ENCODE measurements at regions not wholly inside any gene's neighbourhood (a gene's known extent, or its start where the extent isn't known, plus 50 kb on each side); places are given as distances from the start of the nearest gene placed in this dataset.
"Not testable (repeated sequence)": the region's sequence is repeated elsewhere in the genome, so short reads cannot be mapped to it uniquely, and the experiment has no call there.

DNA sequence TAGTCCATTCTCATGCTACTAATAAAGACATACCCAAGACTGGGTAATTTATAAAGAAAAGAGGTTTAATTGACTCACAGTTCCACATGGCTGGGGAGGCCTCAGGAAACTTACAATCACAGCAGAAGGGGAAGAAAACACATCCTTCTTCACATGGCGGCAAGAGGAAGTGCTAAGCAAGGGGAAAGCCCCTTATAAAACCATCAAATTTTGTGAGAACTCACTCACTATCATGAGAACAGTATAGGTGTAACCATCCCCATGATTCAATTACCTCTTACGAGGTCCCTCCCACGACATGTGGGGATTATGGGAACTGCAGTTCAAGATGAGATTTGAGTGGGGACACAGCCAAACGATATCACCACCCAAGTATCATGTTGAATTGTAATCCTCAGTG, 52.7 kb upstream of the FOXO6 start:
- H3K4me3 ChIP-seq (ENCODE audit: low read depth, low read length); DNase-seq; H3K27ac ChIP-seq; H3K36me3 ChIP-seq (replicated peaks); H3K27me3 ChIP-seq (replicated peaks); in situ Hi-C loops (cut with HindIII; ENCODE audit: low pct_ligation_motif_present, low sequenced_read_pairs): not testable (repeated sequence)

DNA sequence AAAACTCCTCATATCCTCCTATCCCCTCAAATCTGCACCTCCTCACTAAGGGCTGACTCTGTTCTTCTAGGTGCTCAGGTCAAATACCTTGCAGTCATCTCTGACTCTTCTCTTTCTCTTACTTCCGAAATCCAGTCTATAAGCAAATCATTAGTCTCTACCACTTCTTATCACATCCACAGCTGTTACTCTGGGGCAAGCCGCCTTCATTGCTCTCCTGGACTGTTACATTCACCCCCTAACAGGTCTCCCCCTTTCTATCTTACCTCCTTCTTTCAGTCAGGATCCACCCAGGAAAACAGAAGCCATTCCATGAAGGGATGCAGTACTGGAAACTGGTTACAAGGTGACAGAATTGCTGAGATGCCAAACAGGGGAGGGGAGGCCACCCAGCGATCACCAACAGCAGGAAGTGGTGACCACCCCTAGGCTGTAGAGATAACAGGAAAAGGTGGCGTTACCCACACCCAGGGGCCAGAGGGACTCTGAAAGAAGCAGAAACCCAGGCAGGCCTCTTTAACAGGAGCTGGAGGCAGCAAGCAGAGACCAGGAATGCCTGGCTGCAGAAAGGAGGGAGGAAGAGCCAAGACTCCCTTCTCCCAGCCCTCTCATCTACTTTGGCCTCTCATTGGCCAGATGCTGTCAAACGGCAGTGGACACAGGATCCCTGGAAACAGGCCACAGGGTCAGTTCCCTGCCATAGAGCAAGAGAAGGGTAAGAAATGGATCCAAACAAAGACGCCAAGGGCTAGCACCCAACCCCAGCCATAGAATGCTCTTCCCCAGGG, 55.5 kb upstream of the FOXO6 start:
- no peaks in the 10 kb centered on the region for H3K27me3 ChIP-seq (replicated peaks)
- no peaks in the 10 kb centered on the region for H3K36me3 ChIP-seq (replicated peaks)
- no peak overlapping the region for H3K4me3 ChIP-seq (ENCODE audit: low read depth, low read length)
- no peak overlapping the region for H3K27ac ChIP-seq
- no peak for DNase-seq
- TF ChIP-seq, protein P1, sequence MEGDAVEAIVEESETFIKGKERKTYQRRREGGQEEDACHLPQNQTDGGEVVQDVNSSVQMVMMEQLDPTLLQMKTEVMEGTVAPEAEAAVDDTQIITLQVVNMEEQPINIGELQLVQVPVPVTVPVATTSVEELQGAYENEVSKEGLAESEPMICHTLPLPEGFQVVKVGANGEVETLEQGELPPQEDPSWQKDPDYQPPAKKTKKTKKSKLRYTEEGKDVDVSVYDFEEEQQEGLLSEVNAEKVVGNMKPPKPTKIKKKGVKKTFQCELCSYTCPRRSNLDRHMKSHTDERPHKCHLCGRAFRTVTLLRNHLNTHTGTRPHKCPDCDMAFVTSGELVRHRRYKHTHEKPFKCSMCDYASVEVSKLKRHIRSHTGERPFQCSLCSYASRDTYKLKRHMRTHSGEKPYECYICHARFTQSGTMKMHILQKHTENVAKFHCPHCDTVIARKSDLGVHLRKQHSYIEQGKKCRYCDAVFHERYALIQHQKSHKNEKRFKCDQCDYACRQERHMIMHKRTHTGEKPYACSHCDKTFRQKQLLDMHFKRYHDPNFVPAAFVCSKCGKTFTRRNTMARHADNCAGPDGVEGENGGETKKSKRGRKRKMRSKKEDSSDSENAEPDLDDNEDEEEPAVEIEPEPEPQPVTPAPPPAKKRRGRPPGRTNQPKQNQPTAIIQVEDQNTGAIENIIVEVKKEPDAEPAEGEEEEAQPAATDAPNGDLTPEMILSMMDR (IDR thresholded peaks at IDR 0.05; ENCODE audit: low read depth, low read length, missing control alignments) = no peak
- in situ Hi-C loops (cut with HindIII; ENCODE audit: low pct_ligation_motif_present, low sequenced_read_pairs) = no loop called here

- in situ Hi-C loops (cut with HindIII; ENCODE audit: low pct_ligation_motif_present, low sequenced_read_pairs) = loop anchor here (25.0 kb wide), 1 partner anchor 116 kb away; no protein-coding TSS in a partner anchor
- TF ChIP-seq, protein P1 (IDR thresholded peaks at IDR 0.05; ENCODE audit: low read depth, low read length, missing control alignments) = no peak
- Histone ChIP-seq H3K4me3 (ENCODE audit: low read depth, low read length) (no peak overlapping the region), H3K36me3 (replicated peaks) (no peaks in the 10 kb centered on the region), H3K27ac (no peak overlapping the region), H3K27me3 (replicated peaks) (peaks cover 13% of the 10 kb centered on the region)
- DNase-seq = no peak
Observed at GRCh38 chr1:41296506-41296905, 54.4 kb upstream of the SCMH1 start.

- Histone ChIP-seq H3K27me3 (replicated peaks) (peaks cover 23% of the 10 kb centered on the region), H3K36me3 (replicated peaks) (no peaks in the 10 kb centered on the region), H3K4me3 (ENCODE audit: low read depth, low read length) (no peak overlapping the region), H3K27ac (no peak overlapping the region)
- DNase-seq = no peak
- in situ Hi-C loops (cut with HindIII; ENCODE audit: low pct_ligation_motif_present, low sequenced_read_pairs) = loop anchor here (25.0 kb wide), 1 partner anchor 118 kb away; no protein-coding TSS in a partner anchor
- TF ChIP-seq, protein P1 (IDR thresholded peaks at IDR 0.05; ENCODE audit: low read depth, low read length, missing control alignments) = no peak
Observed at GRCh38 chr1:41294216-41294615, 52.1 kb upstream of the SCMH1 start.

DNA sequence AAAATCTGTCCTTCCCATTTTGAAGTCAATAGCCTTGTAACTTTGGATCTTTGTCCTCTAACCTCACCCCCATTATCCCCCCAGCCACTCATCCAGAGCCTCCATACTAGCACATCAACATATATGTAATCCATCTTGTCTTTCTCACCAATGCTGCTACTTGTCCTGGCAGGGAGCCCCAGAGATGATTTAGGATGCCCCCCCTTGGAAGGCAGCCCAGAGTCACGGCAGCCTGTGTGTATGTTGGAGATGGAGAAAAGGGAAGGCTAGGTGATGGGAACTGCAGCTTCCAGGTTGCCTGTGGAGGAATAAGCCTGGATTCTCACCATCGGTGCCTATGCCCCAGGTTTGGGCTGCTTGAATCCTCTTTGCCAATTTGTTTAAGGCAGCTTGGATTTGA, 51.7 kb upstream of the SCMH1 start:
- Histone ChIP-seq H3K27me3 (replicated peaks) (peaks cover 21% of the 10 kb centered on the region), H3K27ac (no peak overlapping the region), H3K36me3 (replicated peaks) (no peaks in the 10 kb centered on the region), H3K4me3 (ENCODE audit: low read depth, low read length) (no peak overlapping the region)
- no peak for DNase-seq
- TF ChIP-seq, protein P1 (IDR thresholded peaks at IDR 0.05; ENCODE audit: low read depth, low read length, missing control alignments) = no peak
- in situ Hi-C loops (cut with HindIII; ENCODE audit: low pct_ligation_motif_present, low sequenced_read_pairs) = loop anchor here (25.0 kb wide), 1 partner anchor 119 kb away; no protein-coding TSS in a partner anchor
